HCT116 (cell line): ENCODE measurements at regions not wholly inside any gene's neighbourhood (a gene's known extent, or its start where the extent isn't known, plus 50 kb on each side); places are given as distances from the start of the nearest gene placed in this dataset.

Experiments used
- ATAC-seq: fragments of 200-7000 bp; cut with Tn5 transposase; 2 replicates; pipeline ENCODE4 v1.9.1; 2020; ENCODE audit warnings: mild to moderate bottlenecking, moderate library complexity
- BruUV-seq: library from RNA; stranded (reverse); fragments of 400-500 nt; replicated peaks from 2 replicates; lab custom pipeline; 2021; lab: Mats Ljungman, UMichigan
- CTCF ChIA-PET: fragments of 300-600 bp; sonication (Branson Sonifier 250); formaldehyde crosslinking; loops from one replicate; lab custom pipeline; 2021; ENCODE audit warnings: antibody characterized with exemption; lab: Charles Lee
- POLR2A ChIA-PET: fragments of 300-600, 350-600 bp; sonication (Branson Sonifier 250); formaldehyde crosslinking; loops from one replicate; lab custom pipeline; 2021; ENCODE audit warnings: antibody characterized with exemption; lab: Charles Lee
- RAD21 ChIA-PET, 2 experiments: fragments of 300-600 bp; sonication (Branson Sonifier 250); formaldehyde crosslinking; loops; one replicate each; lab custom pipeline; 2023; ENCODE audit warnings: low total read pairs in 2 of 2; ENCODE audit not compliant: uncharacterized antibody in 2 of 2, unreplicated experiment in 2 of 2, low non-redundant PET in 1 of 2; lab: Charles Lee
- DNase-seq: peaks from one replicate; pipeline ENCODE4 v3.0.0-alpha.2; 2010; ENCODE audit warnings: low read depth, low spot score
- H2AFZ ChIP-seq: fragments of 200-600 bp; shearing (Covaris generic), sonication (generic); 2 replicates; pipeline ENCODE4 v1.6.1; 2017; ENCODE audit warnings: low read depth, mixed run types, mixed read lengths, antibody characterized with exemption, low read length; ENCODE audit not compliant: poor library complexity, severe bottlenecking
- H3K27ac ChIP-seq: 2 replicates; pipeline ENCODE4 v1.5.1; 2012; ENCODE audit warnings: low read depth, low read length
- H3K27me3 ChIP-seq: fragments of 200-600 bp; sonication (generic); 2 replicates; pipeline ENCODE4 v1.6.1; 2016; ENCODE audit warnings: mixed run types, low read length, mixed read lengths; ENCODE audit not compliant: insufficient read depth
- H3K36me3 ChIP-seq, 2 experiments: fragments of 200-500 bp in 1 of 2; fragments of 200-600 bp in 1 of 2; sonication (Bioruptor generic) in 1 of 2; sonication (generic) in 1 of 2; 2 replicates each; pipeline versions ENCODE4 v1.5.1 to v1.6.1; 2014 to 2016; ENCODE audit warnings: low read length in 2 of 2, inconsistent platforms in 1 of 2, mixed read lengths in 1 of 2, mixed run types in 1 of 2; ENCODE audit not compliant: insufficient read depth in 2 of 2, control insufficient read depth in 1 of 2
- H3K4me1 ChIP-seq, 2 experiments: fragments of 200-600 bp in 1 of 2; sonication (generic) in 1 of 2; 2 replicates each; pipeline versions ENCODE4 v1.5.1 to v1.6.1; 2012 to 2017; ENCODE audit warnings: low read length in 2 of 2, inconsistent platforms in 1 of 2, mild to moderate bottlenecking in 1 of 2, mixed read lengths in 1 of 2, mixed run types in 1 of 2, moderate library complexity in 1 of 2; ENCODE audit not compliant: insufficient read depth in 2 of 2, control insufficient read depth in 1 of 2
- H3K4me2 ChIP-seq: fragments of 200-600 bp; sonication (generic); 2 replicates; pipeline ENCODE4 v1.6.1; 2017; ENCODE audit warnings: mixed run types, low read length, mixed read lengths
- H3K4me3 ChIP-seq, 2 experiments: fragments of 200-600 bp in 1 of 2; sonication (generic) in 1 of 2; replicated peaks in 1 of 2; 2 replicates each; pipeline ENCODE4 v1.5.1; 2011 to 2016; ENCODE audit warnings: low read length in 2 of 2, control low read depth in 1 of 2, low read depth in 1 of 2, mild to moderate bottlenecking in 1 of 2, mixed read lengths in 1 of 2, mixed run types in 1 of 2
- H3K79me2 ChIP-seq: fragments of 200-600 bp; sonication (generic); 2 replicates; pipeline ENCODE4 v1.6.1; 2017; ENCODE audit warnings: mild to moderate bottlenecking, mixed run types, low read length, moderate library complexity, mixed read lengths; ENCODE audit not compliant: insufficient read depth
- H3K9ac ChIP-seq: fragments of 200-600 bp; sonication (generic); 2 replicates; pipeline ENCODE4 v1.6.1; 2016; ENCODE audit warnings: low read length, mixed read lengths
- H3K9me2 ChIP-seq: fragments of 200-600 bp; sonication (generic), shearing (Covaris generic); 2 replicates; pipeline ENCODE4 v1.6.1; 2017; ENCODE audit warnings: mixed run types, mild to moderate bottlenecking, moderate library complexity; ENCODE audit not compliant: insufficient read depth
- H3K9me3 ChIP-seq, 2 experiments: fragments of 200-500 bp in 1 of 2; fragments of 200-600 bp in 1 of 2; sonication (Bioruptor generic) in 1 of 2; sonication (generic) in 1 of 2; 2 replicates each; pipeline ENCODE4 v1.6.1; 2014 to 2017; ENCODE audit warnings: low read length in 2 of 2, mixed read lengths in 2 of 2, inconsistent platforms in 1 of 2, low read depth in 1 of 2, mild to moderate bottlenecking in 1 of 2, mixed run types in 1 of 2, moderate library complexity in 1 of 2; ENCODE audit not compliant: control insufficient read depth in 1 of 2, insufficient read depth in 1 of 2
- H4K20me1 ChIP-seq: fragments of 200-600 bp; sonication (generic), shearing (Covaris generic); 2 replicates; pipeline ENCODE4 v1.6.1; 2017; ENCODE audit warnings: mixed run types, mild to moderate bottlenecking, moderate library complexity; ENCODE audit not compliant: insufficient read depth
- CBX3 ChIP-seq: IDR thresholded peaks from 2 replicates; pipeline ENCODE4 v1.6.1; 2012; ENCODE audit warnings: low read depth
- CEBPB ChIP-seq: IDR thresholded peaks from 2 replicates; pipeline ENCODE4 v1.6.1; 2012; ENCODE audit warnings: low read depth
- ELF1 ChIP-seq: IDR thresholded peaks from 2 replicates; pipeline ENCODE4 v1.6.1; 2012; ENCODE audit warnings: low read depth, borderline replicate concordance
- EZH2 ChIP-seq: fragments of 200-600 bp; sonication (generic); IDR thresholded peaks from 2 replicates; pipeline ENCODE4 v1.6.1; 2017; ENCODE audit warnings: antibody characterized with exemption, mixed run types
- EZH2phosphoT487 ChIP-seq: fragments of 200-600 bp; IDR thresholded peaks from 2 replicates; pipeline ENCODE4 v1.6.1; 2018; ENCODE audit warnings: antibody characterized with exemption, borderline replicate concordance
- FOSL1 ChIP-seq: IDR thresholded peaks from 2 replicates; pipeline ENCODE4 v1.6.1; 2012; ENCODE audit warnings: low read depth
- JUND ChIP-seq: IDR thresholded peaks from 2 replicates; pipeline ENCODE4 v1.6.1; 2012
- POLR2A ChIP-seq: IDR thresholded peaks from 2 replicates; pipeline ENCODE4 v1.7.0; 2011; ENCODE audit warnings: borderline replicate concordance; ENCODE audit not compliant: insufficient read depth, insufficient read length; ENCODE audit errors: extremely low read depth
- RAD21 ChIP-seq: IDR thresholded peaks from 2 replicates; pipeline ENCODE4 v1.6.1; 2012; ENCODE audit warnings: low read depth, mild to moderate bottlenecking
- SIN3A ChIP-seq: IDR thresholded peaks from 2 replicates; pipeline ENCODE4 v1.6.1; 2012; ENCODE audit warnings: low read depth
- SP1 ChIP-seq: IDR thresholded peaks from 2 replicates; pipeline ENCODE4 v1.6.1; 2012; ENCODE audit warnings: low read depth
- SRF ChIP-seq: IDR thresholded peaks from 2 replicates; pipeline ENCODE4 v1.6.1; 2012; ENCODE audit warnings: low read depth
- TCF7L2 ChIP-seq: IDR thresholded peaks from 2 replicates; pipeline ENCODE4 v1.7.0; 2011; ENCODE audit warnings: borderline replicate concordance, inconsistent platforms; ENCODE audit not compliant: insufficient read depth, insufficient read length; ENCODE audit errors: extremely low read depth
- intact Hi-C: fragments of 100-400 bp; cut with micrococcal nuclease; formaldehyde crosslinking; loops from 2 replicates; pipeline ENCODE4 v1.10.0; 2022
- TF ChIP-seq, protein P1 (sequence below): IDR thresholded peaks from 2 replicates; pipeline ENCODE4 v1.6.1; 2012
- TF ChIP-seq, protein P2 (sequence below): IDR thresholded peaks from 2 replicates; pipeline ENCODE4 v1.6.1; 2012; ENCODE audit warnings: low read depth
- TF ChIP-seq, protein P3 (sequence below), 3 experiments: fragments of 200-600 bp in 1 of 3; sonication (generic) in 1 of 3; IDR thresholded peaks in 2 of 3; conservative IDR thresholded peaks in 1 of 3; 2 replicates each; pipeline ENCODE4 v1.5.1; 2012 to 2017; ENCODE audit warnings: low read depth in 2 of 3, low read length in 2 of 3, antibody characterized with exemption in 1 of 3, borderline replicate concordance in 1 of 3, control low read depth in 1 of 3, mild to moderate bottlenecking in 1 of 3, mixed read lengths in 1 of 3, mixed run types in 1 of 3, moderate library complexity in 1 of 3; ENCODE audit not compliant: insufficient read depth in 1 of 3

DNA sequence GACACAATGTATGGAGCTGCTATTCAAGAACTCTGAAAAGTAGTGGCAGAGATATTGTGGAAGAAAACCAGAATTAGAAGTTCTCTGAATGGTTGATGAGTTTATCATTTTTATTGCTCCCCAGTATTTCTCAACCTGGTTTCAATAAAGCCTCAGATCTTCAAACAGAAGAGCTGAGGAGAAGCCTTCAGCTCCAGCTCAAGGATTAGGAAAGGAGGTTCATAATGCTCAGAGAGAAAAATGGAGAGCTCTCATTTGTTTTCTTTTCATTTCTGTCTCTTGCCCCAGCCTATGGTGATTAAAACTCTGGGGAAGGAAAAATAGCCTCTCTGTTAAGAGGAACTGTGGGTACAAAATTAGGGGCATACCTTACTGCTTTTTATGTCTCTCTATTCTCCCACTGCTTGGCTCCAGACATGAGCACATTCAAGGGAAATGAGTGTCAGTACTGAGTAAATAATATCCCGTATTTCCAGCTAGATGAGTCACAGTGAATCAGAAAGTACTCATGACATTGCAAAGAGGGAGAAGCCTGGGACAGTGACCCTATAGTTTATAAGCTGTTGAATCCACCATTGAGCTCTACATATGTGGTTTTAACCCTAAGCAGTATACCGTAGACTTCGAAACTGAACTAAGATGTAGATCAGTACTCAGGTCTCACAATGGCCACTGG is 138.1 kb downstream of the EMB start:
- ChIA-PET POLR2A (no interaction called here), RAD21 (no interaction called here), CTCF (no interaction called here)
- H2AFZ ChIP-seq, result no peak overlapping the region
- ATAC-seq (peak; percentile 97), DNase-seq (peak; percentile 81)
- no peaks in the 10 kb centered on the region for H4K20me1 ChIP-seq
- H3K9ac ChIP-seq, result no peak overlapping the region
- H3K27me3 ChIP-seq, result no peaks in the 10 kb centered on the region
- TF ChIP-seq FOSL1 (peak; percentile 93), CBX3 (peak; percentile 63; the same call in 1 of the 2 replicates), SP1 (peak; percentile 77), JUND (peak; percentile 75), EZH2phosphoT487 (no peak), SRF (peak; percentile 60)
- TF ChIP-seq, protein P1, sequence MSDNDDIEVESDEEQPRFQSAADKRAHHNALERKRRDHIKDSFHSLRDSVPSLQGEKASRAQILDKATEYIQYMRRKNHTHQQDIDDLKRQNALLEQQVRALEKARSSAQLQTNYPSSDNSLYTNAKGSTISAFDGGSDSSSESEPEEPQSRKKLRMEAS, result no peak
- H3K27ac ChIP-seq, result no peak overlapping the region; the same call in 1 of the 2 replicates
- no peaks in the 10 kb centered on the region for H3K9me3 ChIP-seq
- BruUV-seq, result no TSS peak
- no peaks in the 10 kb centered on the region for H3K9me2 ChIP-seq
- peaks cover 0 to 24% of the 10 kb centered on the region in 2 experiments; a peak in 2 of 4 replicates for H3K4me1 ChIP-seq
- H3K36me3 ChIP-seq, result no peaks in the 10 kb centered on the region
- 0 out of 4 replicates have a peak overlapping the region, but pooled peaks of 1 of the 2 experiments have one; percentile 8 for H3K4me3 ChIP-seq
- H3K4me2 ChIP-seq, result peak overlapping the region; percentile 41
- no peaks in the 10 kb centered on the region for H3K79me2 ChIP-seq
- intact Hi-C loops, result loop anchor here (5.0 to 10.0 kb wide), 2 partner anchors 54 to 108 kb away; no protein-coding TSS in a partner anchor

GRCh38 chr5:50301756-50302155 is 139.3 kb downstream of the EMB start:
- no peak overlapping the region for H3K27ac ChIP-seq
- BruUV-seq, result no TSS peak
- H3K4me3 ChIP-seq, result no peak overlapping the region
- H2AFZ ChIP-seq, result no peak overlapping the region
- ChIA-PET CTCF (no interaction called here), POLR2A (no interaction called here), RAD21 (no interaction called here)
- no peaks in the 10 kb centered on the region for H3K9me3 ChIP-seq
- no peaks in the 10 kb centered on the region for H4K20me1 ChIP-seq
- DNase-seq (no peak), ATAC-seq (no peak)
- no peaks in the 10 kb centered on the region for H3K79me2 ChIP-seq
- H3K36me3 ChIP-seq, result no peaks in the 10 kb centered on the region
- no peak overlapping the region for H3K4me2 ChIP-seq
- H3K4me1 ChIP-seq, result peaks cover 0 to 24% of the 10 kb centered on the region in 2 experiments; a peak in 2 of 4 replicates
- H3K27me3 ChIP-seq, result no peaks in the 10 kb centered on the region
- H3K9me2 ChIP-seq, result no peaks in the 10 kb centered on the region
- intact Hi-C loops, result loop anchor here (5.0 to 10.0 kb wide), 2 partner anchors 56 to 107 kb away; no protein-coding TSS in a partner anchor
- H3K9ac ChIP-seq, result no peak overlapping the region
- TF ChIP-seq TCF7L2 (no peak), CBX3 (no peak), CEBPB (no peak), POLR2A (no peak), SIN3A (no peak), RAD21 (no peak), ELF1 (no peak), EZH2 (no peak)
- TF ChIP-seq, protein P2, sequence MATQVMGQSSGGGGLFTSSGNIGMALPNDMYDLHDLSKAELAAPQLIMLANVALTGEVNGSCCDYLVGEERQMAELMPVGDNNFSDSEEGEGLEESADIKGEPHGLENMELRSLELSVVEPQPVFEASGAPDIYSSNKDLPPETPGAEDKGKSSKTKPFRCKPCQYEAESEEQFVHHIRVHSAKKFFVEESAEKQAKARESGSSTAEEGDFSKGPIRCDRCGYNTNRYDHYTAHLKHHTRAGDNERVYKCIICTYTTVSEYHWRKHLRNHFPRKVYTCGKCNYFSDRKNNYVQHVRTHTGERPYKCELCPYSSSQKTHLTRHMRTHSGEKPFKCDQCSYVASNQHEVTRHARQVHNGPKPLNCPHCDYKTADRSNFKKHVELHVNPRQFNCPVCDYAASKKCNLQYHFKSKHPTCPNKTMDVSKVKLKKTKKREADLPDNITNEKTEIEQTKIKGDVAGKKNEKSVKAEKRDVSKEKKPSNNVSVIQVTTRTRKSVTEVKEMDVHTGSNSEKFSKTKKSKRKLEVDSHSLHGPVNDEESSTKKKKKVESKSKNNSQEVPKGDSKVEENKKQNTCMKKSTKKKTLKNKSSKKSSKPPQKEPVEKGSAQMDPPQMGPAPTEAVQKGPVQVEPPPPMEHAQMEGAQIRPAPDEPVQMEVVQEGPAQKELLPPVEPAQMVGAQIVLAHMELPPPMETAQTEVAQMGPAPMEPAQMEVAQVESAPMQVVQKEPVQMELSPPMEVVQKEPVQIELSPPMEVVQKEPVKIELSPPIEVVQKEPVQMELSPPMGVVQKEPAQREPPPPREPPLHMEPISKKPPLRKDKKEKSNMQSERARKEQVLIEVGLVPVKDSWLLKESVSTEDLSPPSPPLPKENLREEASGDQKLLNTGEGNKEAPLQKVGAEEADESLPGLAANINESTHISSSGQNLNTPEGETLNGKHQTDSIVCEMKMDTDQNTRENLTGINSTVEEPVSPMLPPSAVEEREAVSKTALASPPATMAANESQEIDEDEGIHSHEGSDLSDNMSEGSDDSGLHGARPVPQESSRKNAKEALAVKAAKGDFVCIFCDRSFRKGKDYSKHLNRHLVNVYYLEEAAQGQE, result no peak
- TF ChIP-seq, protein P3, sequence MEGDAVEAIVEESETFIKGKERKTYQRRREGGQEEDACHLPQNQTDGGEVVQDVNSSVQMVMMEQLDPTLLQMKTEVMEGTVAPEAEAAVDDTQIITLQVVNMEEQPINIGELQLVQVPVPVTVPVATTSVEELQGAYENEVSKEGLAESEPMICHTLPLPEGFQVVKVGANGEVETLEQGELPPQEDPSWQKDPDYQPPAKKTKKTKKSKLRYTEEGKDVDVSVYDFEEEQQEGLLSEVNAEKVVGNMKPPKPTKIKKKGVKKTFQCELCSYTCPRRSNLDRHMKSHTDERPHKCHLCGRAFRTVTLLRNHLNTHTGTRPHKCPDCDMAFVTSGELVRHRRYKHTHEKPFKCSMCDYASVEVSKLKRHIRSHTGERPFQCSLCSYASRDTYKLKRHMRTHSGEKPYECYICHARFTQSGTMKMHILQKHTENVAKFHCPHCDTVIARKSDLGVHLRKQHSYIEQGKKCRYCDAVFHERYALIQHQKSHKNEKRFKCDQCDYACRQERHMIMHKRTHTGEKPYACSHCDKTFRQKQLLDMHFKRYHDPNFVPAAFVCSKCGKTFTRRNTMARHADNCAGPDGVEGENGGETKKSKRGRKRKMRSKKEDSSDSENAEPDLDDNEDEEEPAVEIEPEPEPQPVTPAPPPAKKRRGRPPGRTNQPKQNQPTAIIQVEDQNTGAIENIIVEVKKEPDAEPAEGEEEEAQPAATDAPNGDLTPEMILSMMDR (IDR thresholded peaks at IDR 0.05 in 2 of 3, conservative IDR thresholded peaks at IDR 0.05 in 1 of 3; ENCODE audit: borderline replicate concordance in 1 of 3, insufficient read depth in 1 of 3, low read depth in 2 of 3, low read length in 2 of 3), result no peak
